ENCODE measurements at regions not wholly inside any gene's neighbourhood (a gene's known extent, or its start where the extent isn't known, plus 50 kb on each side); places are given as distances from the start of the nearest gene placed in this dataset.
A peak's percentile ranks its signal among the peaks of the same experiment; 100 is the strongest.

DNA sequence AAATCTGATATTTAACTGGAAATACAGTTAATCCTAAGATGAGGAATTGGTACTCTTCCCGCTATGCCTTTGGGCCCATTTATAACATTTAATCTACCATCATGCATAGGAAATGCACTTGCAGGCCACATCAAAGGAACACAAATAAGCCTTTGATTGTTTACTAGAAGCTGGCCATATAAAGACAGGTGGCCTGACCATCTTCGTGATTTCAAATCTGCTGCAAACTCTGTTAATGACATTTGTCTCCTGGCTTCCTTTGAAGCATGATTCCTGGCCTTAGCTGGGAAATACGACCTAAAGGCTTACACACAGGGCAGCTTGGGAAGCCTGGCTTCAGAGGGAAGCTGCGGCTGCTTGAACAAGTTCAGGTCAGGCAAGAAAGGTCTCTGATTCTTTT is 552.1 kb downstream of the CDH26 start:
- no peak for DNase-seq (ENCODE audit: low read depth)

DNA sequence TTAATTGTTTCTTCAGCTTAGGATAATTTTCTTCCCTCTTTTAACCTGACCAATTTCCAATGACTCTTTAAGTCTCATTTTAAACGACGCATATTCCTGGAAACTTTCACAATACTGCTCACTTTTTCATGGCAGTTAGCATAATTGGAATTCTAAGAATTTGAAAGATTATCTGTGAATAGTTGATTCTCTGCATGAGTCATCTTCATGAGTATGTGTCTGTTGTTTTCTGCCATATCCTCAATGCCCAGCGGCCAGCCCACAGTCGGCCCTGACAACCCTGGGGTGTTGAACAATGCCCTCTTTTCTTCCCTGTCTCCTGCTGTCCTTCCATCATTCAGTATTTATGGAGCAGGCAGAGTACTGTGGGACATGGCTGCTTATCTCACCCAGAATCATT is 554.2 kb downstream of the CDH26 start:
- peak; percentile 24 for DNase-seq (ENCODE audit: low read depth)

DNA sequence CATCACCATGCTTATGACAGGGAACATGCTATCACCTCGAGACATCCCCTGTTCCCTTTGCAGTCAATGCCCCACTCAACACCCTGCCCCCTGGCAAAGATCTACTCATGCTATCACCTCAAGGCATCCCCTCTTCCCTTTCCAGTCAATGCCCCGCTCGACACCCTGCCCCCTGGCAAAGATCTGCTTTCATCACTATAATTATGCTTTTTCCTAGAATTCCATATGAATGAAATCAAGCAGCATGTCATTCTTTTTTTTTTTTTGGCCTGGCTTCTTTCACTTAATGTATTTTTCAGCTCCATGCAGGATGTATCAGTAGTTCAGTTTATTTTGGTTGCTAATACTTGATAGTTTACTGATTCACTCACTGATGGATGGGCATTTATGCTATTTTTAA is 554.9 kb downstream of the CDH26 start:
- DNase-seq (ENCODE audit: low read depth), result no peak

DNA sequence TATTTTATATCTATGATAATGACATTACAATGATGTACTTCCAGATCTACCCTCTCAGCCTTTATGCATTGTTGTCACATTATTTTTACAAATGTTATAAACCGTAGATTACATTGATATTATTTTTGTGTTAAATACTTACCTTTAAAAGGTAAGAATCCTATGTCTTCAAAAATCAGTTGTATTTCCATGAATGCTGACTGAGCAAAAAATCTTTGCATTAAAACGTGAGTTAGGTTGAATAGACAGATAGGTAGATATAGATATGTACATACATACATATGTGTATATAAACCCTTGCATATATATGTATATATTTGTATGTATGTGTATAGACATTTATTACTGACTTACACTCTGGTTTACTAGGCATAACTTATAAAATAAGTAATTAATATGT is 558.2 kb downstream of the CDH26 start:
- DNase-seq (ENCODE audit: low read depth), result no peak

DNA sequence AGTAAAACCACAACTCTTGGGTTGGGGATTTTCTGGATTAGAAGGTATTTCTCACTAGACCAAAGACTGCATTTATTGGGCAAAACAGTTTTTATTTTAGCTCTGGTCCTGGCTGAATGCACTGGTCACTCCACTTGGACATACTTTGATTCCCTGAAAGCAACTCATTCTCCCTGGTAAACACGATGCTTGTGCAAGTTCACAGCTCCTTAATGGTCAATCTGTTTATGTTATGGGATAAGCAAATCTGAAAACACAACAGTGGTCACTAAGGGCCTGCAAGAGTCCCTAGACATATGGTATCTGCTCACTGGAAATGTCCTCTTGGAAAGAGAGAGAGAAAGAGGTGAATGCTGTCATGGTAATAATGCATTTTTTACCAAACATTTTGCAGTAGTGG is 559.8 kb downstream of the CDH26 start:
- DNase-seq (ENCODE audit: low read depth), result no peak

DNA sequence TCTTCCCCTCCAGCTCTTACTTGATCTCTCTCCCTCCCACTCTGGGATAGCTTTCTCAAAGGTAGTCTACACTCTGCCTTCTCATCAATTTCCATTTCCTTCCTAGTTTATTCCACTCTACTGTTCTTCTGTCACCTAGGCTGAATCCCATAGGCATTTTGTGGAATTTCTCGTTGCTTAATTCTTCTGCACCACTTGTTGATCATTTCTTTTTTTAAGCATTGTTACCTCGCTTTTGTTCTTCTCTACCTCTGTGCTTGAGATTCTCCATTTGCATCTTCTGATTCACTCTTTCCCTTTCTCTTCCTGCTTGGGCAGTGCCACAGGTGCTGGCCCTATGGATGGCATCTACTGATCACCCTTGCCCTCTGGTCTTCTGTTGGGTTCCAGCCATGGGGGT is 567.2 kb downstream of the CDH26 start:
- DNase-seq (ENCODE audit: low read depth), result no peak

DNA sequence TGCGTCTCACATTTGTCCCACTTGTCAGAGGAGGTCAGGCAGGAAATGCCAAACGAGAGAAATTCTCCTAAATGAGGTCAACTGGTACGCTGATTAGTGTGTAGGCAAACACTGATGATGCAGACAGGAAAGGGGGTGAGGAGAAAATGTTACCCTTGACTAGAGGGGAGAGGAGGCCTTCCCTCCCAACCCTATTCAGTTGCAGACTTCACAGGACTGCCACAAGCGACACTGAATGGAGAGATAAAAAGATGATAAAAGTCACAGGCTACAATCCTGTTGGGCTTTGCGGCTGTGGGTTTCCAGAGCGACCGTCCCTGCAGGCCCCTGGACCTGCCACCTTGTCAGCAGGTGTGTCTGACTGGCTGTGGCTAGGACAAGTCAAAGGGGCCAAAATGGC is 569.4 kb downstream of the CDH26 start:
- DNase-seq (ENCODE audit: low read depth), result no peak

DNA sequence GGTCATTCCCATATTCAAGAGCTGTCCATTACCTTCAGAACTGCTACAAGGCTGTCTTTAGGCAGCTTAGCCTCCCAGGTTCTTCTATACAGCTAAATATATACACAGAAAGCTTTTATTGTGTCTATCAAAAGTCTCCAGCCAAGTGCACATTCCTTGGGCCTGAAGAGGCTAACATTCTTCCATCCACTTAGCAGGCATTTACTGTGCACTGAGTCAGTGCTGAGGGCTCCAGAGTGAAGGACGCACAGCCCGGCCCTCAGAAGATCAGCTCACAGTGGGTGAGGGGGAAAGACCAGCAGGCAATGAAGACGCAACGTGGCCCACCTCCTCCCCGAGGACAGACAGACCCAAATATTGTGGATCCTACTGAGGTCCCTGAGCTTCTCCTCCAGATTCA is 569.9 kb downstream of the CDH26 start:
- no peak for DNase-seq (ENCODE audit: low read depth)

DNA sequence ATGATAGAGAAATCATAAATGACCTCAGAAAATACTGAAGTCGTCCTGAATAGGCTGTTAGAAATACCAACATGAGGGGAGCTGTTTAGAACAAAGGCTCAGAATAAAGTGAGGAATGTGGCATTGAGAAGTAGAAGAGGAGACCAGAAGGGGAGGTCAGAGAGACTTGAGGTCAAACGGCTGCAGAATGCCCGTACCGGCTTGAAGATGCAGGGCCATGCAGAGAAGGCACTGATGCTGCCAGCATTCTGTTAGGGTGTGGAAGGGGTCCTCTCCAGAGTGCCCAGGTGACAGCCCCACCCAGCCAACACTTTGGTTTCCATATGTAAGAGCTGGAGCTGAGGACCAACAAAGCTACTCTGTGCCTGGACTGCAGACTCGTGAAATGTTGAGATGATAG is 570.9 kb downstream of the CDH26 start:
- no peak for DNase-seq (ENCODE audit: low read depth)

DNA sequence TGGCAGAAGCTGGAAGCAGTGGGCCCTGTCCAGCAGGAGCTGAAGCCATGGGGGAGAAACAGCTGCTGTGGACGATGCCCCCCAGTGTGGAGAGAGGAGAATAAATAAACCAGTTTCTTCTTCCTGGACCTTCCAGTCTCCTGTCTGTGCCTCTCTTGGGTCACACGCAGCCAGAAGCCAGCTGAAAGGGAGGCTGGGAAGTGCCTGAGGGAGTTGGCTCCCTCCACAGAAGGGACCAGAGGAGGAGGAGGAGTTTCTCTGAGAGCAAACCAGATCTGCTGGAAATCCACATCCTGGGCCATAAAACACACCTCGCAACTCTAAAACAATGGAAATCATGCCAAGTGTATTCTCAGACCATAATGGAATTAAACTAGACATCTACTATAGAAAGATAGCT is 577.0 kb downstream of the CDH26 start:
- no peak for DNase-seq (ENCODE audit: low read depth)

DNA sequence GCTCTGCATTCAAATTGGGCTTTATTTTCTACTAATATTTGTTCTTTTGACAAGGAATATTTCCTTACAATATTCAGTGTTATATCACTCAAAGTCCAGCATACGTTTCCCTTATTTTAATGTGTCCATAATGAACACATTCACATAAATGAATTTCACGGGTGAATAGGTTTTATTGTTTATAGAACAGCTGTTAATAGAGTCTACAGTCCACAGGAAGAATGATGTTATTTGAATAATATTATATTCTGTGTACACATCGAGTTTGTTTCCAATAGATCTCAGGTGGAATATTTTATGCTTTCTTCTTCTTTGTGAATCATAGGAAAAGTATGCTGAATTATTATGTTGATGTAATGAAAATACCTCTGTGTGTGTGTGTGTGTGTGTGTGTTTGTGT is 582.4 kb downstream of the CDH26 start:
- no peak for DNase-seq (ENCODE audit: low read depth)

DNA sequence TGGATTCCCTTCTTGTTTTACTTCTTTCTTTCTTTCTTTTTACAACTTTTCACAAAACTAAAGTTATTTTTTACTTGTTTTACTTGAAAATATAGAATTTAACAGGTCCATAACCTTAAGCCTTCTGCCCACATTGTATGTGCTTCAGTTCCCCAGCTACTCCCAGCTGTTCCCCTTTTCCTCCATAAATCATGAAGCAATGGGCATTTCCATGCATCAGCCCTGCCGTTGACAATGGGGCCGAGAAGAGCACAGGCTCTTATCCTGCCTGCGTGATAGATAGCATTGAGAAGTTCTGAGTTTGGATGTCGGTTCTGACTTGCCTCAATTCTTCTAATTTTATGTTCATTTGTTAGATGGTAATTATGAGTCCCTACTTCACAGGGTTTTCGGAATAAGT is 583.8 kb downstream of the CDH26 start:
- no peak for DNase-seq (ENCODE audit: low read depth)

DNA sequence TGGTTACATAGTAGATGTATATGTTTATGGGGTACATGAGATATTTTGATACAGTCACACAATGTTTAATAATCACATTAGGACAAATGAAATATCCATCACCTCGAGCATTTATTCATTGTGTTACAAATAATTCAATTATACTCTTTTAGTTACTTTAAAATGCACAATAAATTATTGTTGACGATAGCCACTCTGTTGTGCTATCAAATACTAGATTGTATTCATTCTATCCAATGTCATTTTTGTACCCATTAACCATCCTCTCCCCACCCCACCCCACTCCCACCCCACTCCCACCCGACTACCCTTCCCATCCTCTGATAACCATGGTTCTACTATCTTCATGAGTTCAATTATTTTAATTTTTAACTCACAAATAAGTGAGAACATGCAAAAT is 585.4 kb downstream of the CDH26 start:
- DNase-seq (ENCODE audit: low read depth), result no peak

DNA sequence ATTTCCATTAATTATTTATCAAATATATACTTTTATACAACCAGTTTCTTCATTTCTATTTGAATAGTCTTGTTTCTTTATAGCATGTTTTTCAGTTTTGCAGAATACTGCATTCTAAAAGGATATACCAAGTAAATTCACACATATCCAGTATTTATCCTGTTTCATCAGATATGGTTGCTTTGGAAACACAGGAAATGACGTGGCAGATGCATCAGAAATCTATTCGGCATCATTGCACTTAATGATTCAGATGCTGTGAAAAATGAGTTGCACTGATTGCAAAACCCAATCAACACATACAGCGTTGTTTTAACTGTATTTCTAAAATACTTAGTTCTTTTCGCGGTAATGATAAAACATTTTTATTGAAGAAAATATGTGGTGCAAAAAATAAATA is 594.9 kb downstream of the CDH26 start:
- no peak for DNase-seq (ENCODE audit: low read depth)

DNA sequence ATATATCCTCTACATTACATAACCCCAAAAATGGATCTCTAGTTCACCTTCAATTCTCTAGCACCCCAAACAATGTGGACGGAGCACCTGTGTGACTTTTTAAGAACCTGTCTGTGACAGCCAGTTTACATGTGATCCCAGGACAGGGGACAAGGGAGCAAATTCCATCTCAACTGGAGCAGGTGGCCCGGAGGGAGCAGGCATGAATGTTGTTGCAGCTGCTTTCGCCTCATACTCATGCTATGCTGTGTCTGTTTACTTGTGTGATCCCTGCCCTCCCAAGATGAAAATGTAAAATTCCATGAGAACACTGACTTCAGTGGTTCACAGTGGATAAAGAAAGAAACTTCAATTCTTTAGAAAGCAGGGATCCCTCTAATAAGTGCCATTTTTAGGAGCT is 600.3 kb downstream of the CDH26 start:
- no peak for DNase-seq (ENCODE audit: low read depth)

DNA sequence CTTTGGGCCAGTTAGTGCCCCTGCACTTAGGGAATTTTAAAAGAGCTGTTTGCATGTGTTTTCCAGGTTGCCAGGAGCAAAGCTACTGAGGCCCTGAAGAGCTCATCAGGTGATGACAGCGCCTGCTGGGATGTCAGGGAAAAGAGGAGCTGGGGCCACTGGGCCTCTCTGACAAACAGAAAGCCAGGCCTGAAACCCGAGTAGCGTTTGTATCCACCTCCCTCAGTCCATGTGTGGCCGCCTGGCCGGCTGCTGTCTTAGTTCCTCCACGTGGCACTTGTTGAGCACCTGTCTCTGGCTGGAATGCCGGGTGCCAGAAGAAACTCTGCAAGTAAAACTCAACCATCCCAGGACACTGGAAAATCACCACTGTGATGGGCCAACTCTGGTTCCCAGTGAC is 601.2 kb downstream of the CDH26 start:
- no peak for DNase-seq (ENCODE audit: low read depth)

DNA sequence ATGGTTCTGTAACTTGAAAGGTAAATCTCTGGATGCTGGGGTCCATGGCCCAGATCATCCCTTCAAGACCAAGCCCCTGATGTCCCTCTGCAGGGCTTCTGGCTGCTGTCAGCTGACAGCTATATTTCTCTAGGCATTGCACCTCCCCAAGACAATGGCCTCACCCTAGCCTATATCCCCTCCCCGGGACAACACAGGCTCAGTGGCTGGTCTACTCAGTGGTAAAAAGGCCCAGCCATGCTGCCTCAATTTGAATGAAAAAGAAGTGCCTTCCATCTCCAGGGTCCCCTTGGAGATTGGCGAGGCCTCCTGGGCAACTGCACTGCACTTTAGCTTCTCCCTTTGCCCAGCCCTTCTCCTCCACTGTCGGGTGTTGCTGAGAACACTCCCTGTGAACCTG is 602.8 kb downstream of the CDH26 start:
- DNase-seq (ENCODE audit: low read depth), result no peak

DNA sequence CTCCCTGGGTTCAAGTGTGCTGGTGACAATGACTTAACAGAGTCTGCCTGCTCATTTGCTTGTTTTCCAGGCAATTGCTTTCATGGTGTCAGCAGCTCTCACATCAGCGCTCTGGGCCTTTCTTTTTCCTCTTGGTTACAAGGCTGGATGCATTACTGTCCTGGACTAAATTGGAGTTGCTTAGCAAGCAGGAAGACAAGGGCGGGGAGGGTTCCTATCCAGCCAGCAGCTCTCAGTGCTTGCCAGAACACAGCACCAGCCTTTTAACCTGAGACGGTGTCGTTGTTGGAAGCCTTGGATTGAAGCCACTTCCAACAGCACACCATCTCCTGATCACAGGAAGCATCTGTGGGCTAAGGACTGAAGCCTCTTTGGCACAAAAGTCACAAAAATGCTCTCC is 606.9 kb downstream of the CDH26 start:
- no peak for DNase-seq (ENCODE audit: low read depth)

DNA sequence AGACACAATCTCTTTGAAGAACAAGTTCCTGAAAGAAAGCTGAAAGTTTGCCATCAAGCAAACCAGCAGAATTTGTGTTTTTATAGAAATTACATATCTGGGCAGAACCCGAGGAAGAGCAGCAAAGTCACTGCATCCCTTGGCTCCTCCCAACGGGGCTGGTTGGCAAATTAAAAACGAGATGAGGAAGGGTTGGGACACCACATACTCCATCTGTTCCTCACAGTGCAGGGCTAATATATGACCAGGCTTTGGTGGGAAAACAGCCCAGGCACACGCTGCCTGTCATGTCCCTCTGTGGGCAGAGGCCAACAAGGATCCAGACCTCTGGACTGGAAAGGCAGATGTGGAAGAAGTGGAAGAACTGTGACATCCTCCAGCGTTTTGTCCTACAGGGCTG is 607.3 kb downstream of the CDH26 start:
- no peak for DNase-seq (ENCODE audit: low read depth)

DNA sequence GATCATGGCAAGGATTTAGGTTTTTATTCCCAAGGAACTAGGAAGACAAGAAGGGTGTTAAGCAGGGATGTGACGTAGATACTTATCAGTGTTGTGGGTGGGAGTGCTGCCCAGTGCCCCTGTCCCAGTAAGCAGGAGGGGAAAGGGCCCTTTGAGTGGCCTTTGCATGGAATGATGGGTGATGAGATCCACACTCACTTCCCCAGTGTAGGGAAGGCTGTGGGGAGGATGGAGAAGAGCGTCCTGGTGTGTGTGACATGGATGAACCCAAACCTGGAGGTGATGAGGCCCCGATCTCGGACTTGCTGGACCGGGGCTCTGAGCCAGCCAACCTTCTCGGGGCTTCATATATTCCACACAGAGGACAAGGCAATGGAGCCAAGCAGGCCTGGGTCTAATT is 610.9 kb downstream of the CDH26 start:
- no peak for DNase-seq (ENCODE audit: low read depth)

DNA sequence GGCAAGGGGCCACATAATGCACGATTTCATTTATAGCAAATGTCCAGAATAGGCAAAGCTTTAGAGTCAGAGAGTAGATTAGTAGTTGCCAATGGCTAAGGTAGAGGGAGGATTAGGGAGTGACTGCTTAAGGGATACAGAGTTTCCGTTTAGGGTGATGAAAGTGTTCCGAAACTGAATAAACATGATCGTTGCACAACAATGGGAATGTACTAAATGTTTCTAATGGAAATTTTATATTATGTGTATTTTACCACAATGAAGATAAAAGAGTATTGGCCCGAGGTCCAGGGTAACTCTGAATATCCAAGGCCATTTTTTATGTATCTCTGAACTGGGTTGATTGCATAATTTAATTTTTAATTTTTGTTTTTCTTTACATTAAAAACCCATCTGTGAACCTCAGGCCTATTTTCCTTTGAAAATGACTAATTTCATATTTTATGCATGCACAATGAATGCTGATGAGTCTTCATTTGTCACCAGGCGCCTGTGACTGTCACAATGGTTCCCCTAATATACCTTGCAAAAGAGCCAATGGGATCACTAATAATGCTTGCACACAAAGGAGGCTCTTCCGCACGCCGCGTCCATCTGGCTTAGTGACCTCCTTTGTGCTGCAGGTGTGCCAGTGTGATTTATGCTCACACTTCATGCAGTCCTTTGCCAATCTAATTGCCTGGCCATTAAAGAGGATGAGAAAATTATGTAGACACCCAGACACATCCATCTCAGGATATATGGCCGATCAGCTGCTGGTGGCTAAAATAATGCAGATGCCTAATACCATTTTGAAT is 612.5 kb downstream of the CDH26 start:
- no peak for DNase-seq (ENCODE audit: low read depth)

DNA sequence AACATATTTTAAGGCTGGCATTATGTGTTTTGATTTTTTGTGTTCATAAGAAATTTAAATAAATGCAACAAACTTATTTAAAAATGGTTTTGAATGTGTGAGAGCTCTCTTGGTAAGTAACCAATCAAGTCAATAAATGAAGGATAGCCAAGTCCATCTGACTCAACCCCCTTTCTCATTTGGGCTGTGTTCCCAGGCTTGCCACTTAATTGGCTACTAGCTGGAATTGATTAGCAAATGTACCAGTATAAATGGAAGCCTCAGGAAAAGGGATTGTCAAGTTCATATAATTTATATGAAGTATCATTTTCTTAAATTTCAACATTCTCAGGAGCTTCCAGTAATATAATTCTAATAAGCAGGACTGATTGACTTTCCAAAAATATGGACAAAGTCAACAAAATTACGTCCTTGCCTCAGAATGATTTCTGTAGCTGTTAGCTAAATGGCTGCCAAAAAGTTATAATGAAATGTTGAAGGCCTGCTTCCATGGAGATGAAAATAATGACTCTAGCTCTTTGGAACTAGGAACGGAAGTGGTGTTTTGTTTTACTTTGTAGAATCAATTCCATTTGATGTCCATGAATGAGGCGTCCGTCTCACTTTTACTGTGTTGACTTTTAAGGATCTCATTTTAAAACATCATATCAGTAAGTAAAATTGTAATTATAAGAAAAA is 614.9 kb downstream of the CDH26 start:
- DNase-seq (ENCODE audit: low read depth), result no peak

DNA sequence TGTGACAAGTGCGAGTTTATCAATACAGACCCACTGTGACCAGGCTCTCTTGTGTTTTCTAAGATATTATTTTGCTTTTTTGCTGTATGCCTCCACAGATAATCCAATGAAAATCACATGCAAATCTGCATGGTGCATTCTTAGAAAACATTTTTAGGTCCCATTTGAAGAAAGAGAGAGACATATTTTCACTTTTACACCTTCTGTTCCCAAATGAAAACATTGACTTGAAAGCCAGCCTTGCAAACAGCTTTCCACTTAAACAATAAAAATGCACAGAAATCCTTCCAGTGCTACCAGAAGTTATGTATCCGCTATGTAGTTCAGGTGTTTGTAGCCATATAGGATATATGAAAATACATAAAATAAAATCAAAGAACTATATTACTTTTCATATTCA is 618.0 kb downstream of the CDH26 start:
- no peak for DNase-seq (ENCODE audit: low read depth)

DNA sequence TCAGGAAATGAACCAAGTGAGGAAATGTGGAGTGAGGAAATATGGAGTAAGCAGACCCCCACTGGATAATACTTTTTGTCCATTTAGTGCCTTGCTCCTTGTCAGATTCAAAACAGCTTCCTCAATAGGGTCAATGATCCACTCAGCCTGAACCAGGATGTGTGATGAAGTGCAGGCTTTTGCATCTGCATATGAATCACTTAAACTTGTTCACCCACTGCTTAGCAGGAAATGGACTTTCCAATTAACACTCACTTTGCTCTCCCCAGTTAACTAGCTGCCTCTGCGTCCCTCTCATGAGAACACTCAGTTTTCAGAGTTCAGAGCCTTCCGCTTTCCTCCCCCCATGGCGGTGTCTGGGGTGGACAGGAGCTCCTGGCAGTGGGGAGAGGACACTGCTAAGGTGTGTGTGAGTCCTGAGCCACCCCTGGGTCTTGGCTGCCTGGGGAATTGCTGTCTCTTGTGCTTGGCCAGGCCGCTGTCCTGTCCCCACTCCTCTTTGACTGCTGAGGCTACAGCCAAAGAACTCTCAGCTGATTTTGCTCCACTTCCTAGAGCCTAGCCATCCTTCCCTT is 621.8 kb downstream of the CDH26 start:
- DNase-seq (ENCODE audit: low read depth), result no peak

Data from non-pigmented ciliary epithelial cell (primary cell).